WTC11 (cell line): ENCODE measurements at regions not wholly inside any gene's neighbourhood (a gene's known extent, or its start where the extent isn't known, plus 50 kb on each side); places are given as distances from the start of the nearest gene placed in this dataset.

Experiments
- CTCF ChIP-seq: fragments of 200-600 bp; IDR thresholded peaks from 2 replicates; pipeline ENCODE4 v1.8.0; 2022; ENCODE audit warnings: antibody characterized with exemption
- ZNF121 ChIP-seq: sonication (generic); formaldehyde crosslinking; IDR thresholded peaks from 2 replicates; pipeline ENCODE4 v1.8.0; 2023; ENCODE audit warnings: missing genetic modification reagents
- ZNF317 ChIP-seq: sonication (generic); formaldehyde crosslinking; IDR thresholded peaks from 2 replicates; pipeline ENCODE4 v1.8.1; 2023; ENCODE audit warnings: low read depth, mild to moderate bottlenecking, moderate library complexity, missing genetic modification reagents, borderline replicate concordance

GRCh38 chr4:117660668-117661067 lies 373.6 kb upstream of the NDST3 start:
- no peak for TF ChIP-seq CTCF
- no peak for TF ChIP-seq ZNF121 (CRISPR knock-in tag)
- no peak for TF ChIP-seq ZNF317
